GM19397 (cell line): ENCODE measurements at regions not wholly inside any gene's neighbourhood (a gene's known extent, or its start where the extent isn't known, plus 50 kb on each side); places are given as distances from the start of the nearest gene placed in this dataset.

Experiments used
- ATAC-seq: cut with Tn5 transposase; IDR thresholded peaks from one replicate; pipeline ENCODE4 v1.9.1; 2021; ENCODE audit warnings: mild to moderate bottlenecking, moderate library complexity; ENCODE audit not compliant: unreplicated experiment

DNA sequence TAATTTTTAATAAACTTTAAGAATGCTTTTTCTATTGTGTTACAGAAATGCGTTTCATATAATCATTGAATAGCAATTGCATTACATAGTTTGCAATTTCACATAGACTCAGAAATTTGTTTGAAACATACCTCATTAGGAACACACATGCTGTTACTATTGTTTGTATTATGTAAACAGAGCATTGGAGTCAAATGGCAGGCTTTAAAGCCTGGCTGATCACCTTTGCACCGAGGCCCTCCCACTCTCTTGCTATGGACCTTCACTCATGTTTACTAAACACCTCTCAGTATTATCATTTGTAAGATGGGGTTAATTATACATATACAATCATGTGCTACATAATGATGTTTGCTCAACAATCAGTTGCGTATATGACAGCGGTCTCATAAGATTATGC is 203.6 kb upstream of the NPSR1 start:
- no peak for ATAC-seq

DNA sequence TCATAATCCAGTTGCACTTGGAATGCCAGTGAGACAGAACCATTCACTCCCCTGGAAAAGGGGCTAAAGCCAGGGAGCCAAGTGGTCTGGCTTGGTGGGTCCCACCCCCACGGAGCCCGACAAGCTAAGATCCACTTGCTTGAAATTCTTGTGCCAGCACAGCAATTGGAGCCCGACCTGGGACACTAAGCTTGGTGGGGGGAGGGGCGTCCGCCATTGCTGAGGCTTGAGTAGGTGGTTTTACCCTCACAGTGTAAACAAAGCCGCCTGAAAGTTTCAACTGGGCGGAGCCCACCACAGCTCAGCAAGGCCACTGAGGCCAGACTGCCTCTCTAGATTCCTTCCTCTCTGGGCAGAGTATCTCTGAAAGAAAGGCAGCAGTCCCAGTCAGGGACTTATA is 200.7 kb upstream of the NPSR1 start:
- ATAC-seq, result no peak

DNA sequence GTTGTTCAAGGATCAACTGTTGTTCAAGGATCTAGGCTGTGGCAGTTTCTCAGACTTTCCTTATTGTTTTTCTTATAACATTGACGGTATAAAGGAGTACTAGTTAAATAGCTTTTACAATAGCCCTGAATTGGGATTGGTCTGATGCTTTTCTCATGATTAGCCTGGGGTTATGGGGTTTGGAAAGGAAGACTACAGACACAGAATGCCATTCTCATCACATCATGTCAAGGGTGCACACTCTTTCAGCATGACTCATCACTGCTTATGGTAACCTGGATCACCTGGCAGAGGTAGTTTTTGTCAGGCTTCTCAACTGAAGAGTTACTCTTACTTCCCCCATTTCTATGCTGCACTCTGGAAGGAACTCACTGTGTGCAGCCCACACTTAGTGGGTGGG is 194.2 kb upstream of the NPSR1 start:
- ATAC-seq, result no peak

DNA sequence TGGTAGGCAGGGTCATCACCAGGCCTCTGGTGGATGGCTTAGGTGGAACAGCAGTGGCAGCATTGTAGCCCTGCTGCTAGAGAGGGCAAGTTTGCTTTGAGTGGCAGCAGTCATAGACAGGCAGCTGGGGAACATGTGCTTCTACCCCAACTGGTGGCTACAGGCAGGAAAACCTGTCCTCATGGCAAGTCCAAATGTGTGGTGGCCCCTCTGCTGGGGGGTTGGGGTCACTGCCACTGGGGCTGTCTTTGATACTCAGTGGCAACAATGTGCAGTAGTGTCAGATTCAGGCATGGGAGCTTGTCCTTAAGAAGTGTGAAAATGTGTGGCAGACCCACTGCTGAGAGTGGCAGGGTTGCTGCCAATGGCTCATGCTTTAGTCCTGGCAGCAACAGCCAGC is 186.2 kb upstream of the NPSR1 start:
- no peak for ATAC-seq

DNA sequence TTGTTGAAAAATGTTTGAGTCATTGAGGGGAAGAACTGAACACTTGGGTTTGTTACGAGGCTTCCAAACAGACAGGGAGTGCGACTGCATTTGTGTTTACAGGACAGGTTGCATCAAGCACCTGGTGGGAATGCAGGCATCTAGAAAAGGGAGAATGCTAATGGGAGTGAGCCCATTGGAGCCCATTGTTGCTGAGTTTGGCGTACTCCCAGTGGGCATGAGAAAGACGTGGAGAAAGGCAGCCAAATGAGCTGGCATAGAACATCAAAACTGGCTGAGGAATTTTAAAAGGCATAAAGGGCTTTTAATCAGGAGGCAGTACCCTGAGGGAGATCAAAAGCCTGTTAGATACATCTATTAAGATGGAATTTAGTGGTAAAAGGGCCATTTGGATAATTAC is 171.6 kb upstream of the NPSR1 start:
- ATAC-seq, result no peak

GRCh38 chr7:34487391-34488115 is 170.5 kb upstream of the NPSR1 start:
- no peak for ATAC-seq

GRCh38 chr7:34488766-34489165 is 169.3 kb upstream of the NPSR1 start:
- no peak for ATAC-seq

GRCh38 chr7:34491899-34492298 is 166.1 kb upstream of the NPSR1 start:
- no peak for ATAC-seq

GRCh38 chr7:34493752-34494151 is 164.3 kb upstream of the NPSR1 start:
- no peak for ATAC-seq

DNA sequence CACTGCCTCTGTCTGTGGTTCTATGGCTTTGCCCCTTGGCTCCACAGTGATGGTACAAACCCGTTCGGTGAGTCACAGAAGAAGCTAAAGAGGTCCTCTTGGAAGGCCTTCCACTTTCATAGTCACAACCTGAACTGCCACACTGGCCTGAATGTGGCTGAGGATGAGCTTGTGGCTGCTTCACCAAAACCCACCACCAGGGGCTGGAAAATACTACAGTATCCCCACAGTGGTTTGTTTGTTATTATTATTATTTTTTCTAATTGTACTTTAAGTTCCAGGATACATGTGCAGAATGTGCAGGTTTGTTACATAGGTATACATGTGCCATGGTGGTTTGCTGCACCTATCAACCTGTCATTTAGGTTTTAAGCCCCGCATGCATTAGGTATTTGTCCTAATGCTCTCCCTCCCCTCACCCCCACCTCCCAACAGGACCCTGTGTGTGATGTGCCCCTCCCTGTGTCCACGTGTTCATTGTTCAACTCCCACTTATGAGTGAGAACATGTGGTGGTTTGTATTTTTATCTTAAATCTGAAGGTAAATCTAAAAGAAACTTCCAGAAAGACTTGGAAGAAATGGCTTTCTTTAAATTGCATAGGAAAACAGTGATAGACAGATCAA is 160.8 kb upstream of the NPSR1 start:
- ATAC-seq, result no peak

DNA sequence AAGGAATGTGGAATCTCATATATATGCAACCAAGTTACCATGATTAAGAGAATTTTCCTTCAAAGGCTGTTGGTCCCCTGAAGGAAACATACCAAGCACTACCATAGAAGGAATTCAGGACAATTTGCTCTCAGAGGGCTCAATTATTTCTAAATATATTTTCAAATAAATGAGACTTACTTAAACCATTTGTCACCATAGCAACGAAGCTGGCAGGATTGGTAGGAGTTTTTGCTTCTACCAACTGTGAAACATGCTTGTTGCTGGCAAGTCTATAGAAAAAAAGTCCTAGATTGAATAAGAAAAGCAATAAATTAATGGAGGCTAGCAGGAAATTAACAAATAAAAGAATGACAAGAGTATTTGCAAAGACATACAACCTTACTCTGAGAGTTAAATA is 156.9 kb upstream of the NPSR1 start:
- ATAC-seq, result no peak

- no peak for ATAC-seq
Measured at GRCh38 chr7:34507191-34507590, 150.8 kb upstream of the NPSR1 start.

GRCh38 chr7:34523226-34523918 is 134.6 kb upstream of the NPSR1 start:
- no peak for ATAC-seq

- no peak for ATAC-seq
Measured at GRCh38 chr7:34530259-34530658, 127.8 kb upstream of the NPSR1 start.

DNA sequence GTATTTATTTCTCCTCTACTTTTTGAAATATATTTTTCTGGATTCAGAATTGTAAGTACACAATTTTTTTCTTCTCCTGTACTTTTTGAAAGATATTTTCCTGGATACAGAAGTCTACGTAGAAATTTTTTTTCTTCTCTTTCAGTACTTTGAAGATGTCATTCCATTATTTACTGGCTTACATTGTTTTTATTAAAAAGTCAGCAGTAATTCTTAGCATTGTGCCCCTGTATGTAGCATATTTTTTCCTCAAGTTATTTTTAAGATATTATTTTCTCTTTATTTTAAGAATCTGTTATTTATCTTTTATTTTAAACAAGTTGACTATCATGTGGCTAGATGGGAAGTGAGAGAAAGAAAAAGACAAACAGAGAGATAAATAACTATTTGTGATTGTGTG is 119.0 kb upstream of the NPSR1 start:
- ATAC-seq, result no peak

DNA sequence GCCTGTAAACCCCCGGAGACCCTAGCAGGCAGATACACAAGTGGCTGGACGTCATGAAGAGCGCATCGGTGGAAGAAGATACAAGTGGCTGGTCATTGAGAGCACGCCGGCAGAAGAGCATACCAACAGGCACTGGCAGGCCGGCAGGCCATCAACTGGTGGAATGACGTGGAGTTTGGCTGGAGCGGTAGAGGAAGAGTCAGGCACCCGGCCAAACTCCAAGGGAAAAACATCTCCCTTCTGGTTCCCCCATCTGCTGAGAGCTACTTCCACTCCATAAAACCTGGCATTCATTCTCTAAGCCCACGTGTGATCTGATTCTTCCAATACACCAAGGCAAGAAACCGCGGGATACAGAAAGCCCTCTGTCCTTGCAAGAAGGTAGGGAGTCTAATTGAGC is 113.4 kb upstream of the NPSR1 start:
- ATAC-seq, result no peak

DNA sequence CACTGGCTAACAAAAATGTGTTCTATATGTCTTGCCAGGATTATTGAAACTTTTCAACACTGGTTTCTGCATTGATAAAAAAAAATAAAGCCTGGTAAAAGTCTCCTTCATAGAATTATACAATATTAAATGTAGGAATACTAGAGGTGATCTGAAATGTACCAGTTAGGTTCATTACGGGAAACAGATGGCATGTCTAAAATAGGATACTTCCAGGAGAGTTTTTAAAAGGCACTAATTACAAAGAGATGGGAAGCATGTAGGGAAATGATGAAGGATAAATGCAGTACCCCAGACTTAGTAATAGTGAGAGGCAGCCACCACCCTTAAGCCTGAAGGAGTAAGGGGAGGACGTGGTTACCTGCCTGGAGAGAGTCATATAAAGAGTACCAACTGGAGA is 107.0 kb upstream of the NPSR1 start:
- no peak for ATAC-seq

- no peak for ATAC-seq
Measured at GRCh38 chr7:34552502-34552901, 105.5 kb upstream of the NPSR1 start.

GRCh38 chr7:34558022-34558421 is 100.0 kb upstream of the NPSR1 start:
- no peak for ATAC-seq

GRCh38 chr7:34564091-34564490 is 93.9 kb upstream of the NPSR1 start:
- no peak for ATAC-seq

DNA sequence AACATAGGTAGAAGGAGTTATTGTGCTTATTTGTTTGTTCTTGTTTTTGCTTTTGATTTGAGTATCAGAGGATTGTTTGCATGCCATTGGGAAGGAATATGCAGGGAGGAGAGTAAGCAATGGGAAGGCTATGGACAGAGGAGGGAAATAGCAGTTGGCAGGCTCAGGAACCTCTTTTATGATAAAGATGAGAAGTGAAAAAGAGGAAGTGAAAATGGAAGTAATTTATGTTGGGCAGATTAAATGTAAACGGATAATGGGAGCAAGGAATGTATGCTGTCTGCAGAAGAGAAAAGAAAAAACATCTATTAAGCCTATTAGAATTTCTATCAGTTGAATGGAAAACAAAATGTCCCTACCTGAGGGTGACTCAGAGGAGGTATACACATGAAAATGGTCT is 90.1 kb upstream of the NPSR1 start:
- no peak for ATAC-seq

DNA sequence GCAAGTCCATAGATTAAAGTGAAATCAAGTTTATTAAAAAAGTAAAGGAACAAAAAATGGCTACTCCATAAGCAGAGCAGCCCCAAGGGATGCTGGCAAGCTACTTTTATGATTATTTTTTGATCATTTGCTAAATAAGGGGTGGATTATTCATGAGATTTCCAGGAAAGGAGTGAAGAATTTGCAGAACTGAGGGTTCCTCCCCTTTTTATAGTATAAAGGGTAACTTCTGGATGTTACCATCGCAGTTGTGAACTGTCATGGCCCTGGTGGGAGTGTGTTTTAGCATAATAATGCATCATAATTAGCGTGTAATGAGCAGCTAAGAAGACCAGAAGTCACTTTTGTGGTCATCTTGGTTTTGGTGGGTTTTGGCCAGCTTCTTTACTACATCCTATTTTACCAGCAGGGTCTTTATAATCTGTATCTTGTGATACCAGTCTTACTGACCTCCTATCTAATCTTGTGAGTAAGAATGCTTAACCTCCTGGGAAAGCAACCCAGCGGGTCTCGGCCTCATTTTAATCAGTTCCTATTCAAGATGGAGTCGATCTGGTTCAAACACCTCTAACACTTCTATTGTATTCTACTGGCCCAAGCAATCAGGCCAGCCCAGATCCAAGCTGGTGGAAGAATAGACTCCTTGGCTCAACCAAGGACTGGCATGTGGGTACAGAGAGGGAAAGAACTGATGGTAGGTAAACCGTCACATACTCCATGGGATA is 87.9 kb upstream of the NPSR1 start:
- ATAC-seq, result no peak
